ENCODE measurements at regions not wholly inside any gene's neighbourhood (a gene's known extent, or its start where the extent isn't known, plus 50 kb on each side); places are given as distances from the start of the nearest gene placed in this dataset.

DNA sequence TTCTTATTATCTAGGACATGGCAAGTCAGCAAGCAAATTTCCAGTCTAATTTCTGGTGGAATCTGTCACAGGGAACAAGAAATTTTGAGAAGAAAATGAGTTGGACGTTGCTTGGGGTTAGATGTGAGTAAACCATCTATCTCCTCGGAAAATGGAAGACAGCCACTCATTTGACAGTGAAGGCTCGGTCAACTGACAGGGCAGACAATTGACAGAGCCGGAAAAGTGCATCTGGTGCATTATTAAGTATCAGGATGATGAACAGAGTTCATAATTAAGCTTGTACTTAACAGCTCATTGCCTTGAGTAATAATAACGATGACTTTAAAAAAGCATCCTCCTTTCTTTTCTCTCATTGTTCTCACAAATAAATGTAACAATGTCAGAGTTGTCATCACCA is 168.4 kb downstream of the MAD2L1 start:
- H3K36me3 Mint-ChIP-seq (ENCODE audit: unreplicated experiment) = no peaks in the 10 kb centered on the region
- peaks cover 10% of the 10 kb centered on the region for H3K27me3 Mint-ChIP-seq (ENCODE audit: unreplicated experiment)
- H3K4me3 Mint-ChIP-seq (ENCODE audit: unreplicated experiment) = no peak overlapping the region
- H3K27ac Mint-ChIP-seq (ENCODE audit: unreplicated experiment) = no peak overlapping the region
- H3K9me3 Mint-ChIP-seq (ENCODE audit: unreplicated experiment) = no peaks in the 10 kb centered on the region
- peaks cover 5% of the 10 kb centered on the region for H3K4me1 Mint-ChIP-seq (ENCODE audit: unreplicated experiment)
- DNase-seq (ENCODE audit: extremely low spot score, unreplicated experiment) = no peak
- TF ChIP-seq, protein P1, sequence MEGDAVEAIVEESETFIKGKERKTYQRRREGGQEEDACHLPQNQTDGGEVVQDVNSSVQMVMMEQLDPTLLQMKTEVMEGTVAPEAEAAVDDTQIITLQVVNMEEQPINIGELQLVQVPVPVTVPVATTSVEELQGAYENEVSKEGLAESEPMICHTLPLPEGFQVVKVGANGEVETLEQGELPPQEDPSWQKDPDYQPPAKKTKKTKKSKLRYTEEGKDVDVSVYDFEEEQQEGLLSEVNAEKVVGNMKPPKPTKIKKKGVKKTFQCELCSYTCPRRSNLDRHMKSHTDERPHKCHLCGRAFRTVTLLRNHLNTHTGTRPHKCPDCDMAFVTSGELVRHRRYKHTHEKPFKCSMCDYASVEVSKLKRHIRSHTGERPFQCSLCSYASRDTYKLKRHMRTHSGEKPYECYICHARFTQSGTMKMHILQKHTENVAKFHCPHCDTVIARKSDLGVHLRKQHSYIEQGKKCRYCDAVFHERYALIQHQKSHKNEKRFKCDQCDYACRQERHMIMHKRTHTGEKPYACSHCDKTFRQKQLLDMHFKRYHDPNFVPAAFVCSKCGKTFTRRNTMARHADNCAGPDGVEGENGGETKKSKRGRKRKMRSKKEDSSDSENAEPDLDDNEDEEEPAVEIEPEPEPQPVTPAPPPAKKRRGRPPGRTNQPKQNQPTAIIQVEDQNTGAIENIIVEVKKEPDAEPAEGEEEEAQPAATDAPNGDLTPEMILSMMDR (IDR thresholded peaks at IDR 0.05) = no peak

DNA sequence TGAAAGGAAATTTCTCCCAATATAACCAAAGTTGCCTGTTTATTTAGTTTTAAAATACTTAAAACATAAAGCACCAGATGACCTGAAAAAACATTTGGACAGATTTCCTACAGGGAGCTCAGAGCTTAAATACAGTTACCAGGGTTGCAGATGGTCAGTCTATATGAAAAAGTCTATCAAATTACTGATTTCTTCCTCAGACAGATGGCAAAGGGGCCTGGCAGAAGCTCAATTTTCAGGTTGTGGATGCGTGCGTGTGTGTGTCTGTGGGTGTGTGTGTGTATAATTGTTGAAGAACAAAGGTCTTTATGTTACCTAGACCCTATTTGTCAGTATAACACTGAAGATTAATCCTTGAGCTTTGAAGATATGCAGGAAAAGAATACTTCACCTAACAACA is 169.4 kb downstream of the MAD2L1 start:
- Mint-ChIP-seq H3K36me3 (ENCODE audit: unreplicated experiment) (no peaks in the 10 kb centered on the region), H3K27me3 (ENCODE audit: unreplicated experiment) (peaks cover 10% of the 10 kb centered on the region), H3K9me3 (ENCODE audit: unreplicated experiment) (no peaks in the 10 kb centered on the region), H3K4me3 (ENCODE audit: unreplicated experiment) (no peak overlapping the region), H3K27ac (ENCODE audit: unreplicated experiment) (no peak overlapping the region), H3K4me1 (ENCODE audit: unreplicated experiment) (peaks cover 5% of the 10 kb centered on the region)
- no peak for DNase-seq (ENCODE audit: extremely low spot score, unreplicated experiment)
- TF ChIP-seq, protein P1 (IDR thresholded peaks at IDR 0.05) = no peak

DNA sequence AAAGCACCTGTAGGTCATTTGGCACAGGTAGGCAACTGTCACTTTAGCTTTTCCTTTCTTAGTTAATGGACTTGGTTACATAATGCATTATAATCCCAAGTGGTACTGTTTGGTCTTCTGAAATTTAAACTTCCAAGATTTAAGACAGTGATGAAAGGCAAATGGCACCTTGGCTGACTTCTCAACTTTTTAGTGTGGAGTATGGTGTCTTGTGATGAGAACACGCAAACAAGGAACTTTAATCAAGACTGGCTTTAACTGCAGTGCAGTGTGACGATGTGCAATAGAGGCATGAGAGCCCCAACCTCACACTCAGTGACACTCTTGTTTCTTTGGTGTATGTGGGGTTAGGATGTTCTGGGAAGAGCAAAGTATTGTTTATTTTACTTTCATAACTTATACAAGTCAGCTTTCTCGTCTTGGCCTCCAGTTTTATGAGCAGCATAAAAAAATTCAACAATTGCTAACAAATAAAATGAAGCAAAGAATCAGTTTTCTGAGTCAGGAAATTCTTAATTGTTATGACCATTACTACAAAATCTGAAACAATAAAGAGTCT is 171.9 kb downstream of the MAD2L1 start:
- TF ChIP-seq, protein P1 (IDR thresholded peaks at IDR 0.05) = no peak
- DNase-seq (ENCODE audit: extremely low spot score, unreplicated experiment) = no peak

DNA sequence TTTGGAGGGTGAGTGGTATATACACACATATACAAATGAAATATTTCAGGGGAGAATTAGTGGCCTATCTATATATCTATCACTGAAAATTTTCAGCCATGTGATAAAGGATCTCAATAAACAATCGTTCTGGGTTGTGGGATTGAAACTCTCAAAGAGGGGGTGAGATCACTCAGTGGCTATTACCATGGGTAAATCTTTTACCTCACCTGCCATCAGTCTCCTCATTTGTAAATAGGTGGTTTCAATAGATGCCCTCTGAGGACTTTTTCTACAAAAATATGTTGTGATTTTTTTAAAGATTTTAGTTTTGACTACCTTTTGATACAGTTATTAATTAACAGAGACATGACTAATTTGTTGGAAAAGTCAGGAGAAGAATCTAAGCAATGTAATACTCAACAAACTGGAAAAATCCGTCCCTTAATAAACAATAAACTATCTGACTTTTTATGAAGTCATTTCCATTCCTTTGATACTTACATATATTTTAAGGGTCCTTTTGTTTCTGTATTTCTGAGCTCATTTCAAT is 192.8 kb downstream of the MAD2L1 start:
- no peaks in the 10 kb centered on the region for H3K36me3 Mint-ChIP-seq (ENCODE audit: unreplicated experiment)
- TF ChIP-seq, protein P1 (IDR thresholded peaks at IDR 0.05) = no peak
- H3K27ac Mint-ChIP-seq (ENCODE audit: unreplicated experiment) = no peak overlapping the region
- H3K4me3 Mint-ChIP-seq (ENCODE audit: unreplicated experiment) = no peak overlapping the region
- H3K9me3 Mint-ChIP-seq (ENCODE audit: unreplicated experiment) = peaks cover 3% of the 10 kb centered on the region
- DNase-seq (ENCODE audit: extremely low spot score, unreplicated experiment) = no peak
- no peaks in the 10 kb centered on the region for H3K4me1 Mint-ChIP-seq (ENCODE audit: unreplicated experiment)
- H3K27me3 Mint-ChIP-seq (ENCODE audit: unreplicated experiment) = peaks cover 2% of the 10 kb centered on the region

More for the DNA sequence above, 171.9 kb downstream of the MAD2L1 start:
- Mint-ChIP-seq H3K4me1 (ENCODE audit: unreplicated experiment) (peaks cover 5% of the 10 kb centered on the region), H3K9me3 (ENCODE audit: unreplicated experiment) (no peaks in the 10 kb centered on the region), H3K27me3 (ENCODE audit: unreplicated experiment) (no peaks in the 10 kb centered on the region), H3K27ac (ENCODE audit: unreplicated experiment) (no peak overlapping the region), H3K4me3 (ENCODE audit: unreplicated experiment) (no peak overlapping the region), H3K36me3 (ENCODE audit: unreplicated experiment) (no peaks in the 10 kb centered on the region)

DNA sequence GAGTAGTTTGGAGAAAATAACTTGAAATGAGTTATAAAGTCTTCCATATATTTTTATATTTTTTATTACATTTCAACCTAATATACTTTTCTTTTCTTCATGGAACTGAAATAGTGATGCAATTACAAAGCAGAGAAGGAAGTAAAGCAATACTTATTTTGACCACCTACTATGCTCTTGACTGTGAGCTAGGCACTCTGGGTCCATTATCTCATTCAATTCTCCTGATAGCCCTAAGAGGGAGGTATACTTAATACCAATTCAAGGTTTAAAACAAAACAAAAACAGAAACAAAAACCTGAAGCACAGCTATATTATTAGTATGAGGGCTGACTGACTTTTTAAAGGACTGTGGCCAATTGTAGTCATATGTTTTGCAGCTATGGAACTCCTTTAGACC is 193.5 kb downstream of the MAD2L1 start:
- TF ChIP-seq, protein P1 (IDR thresholded peaks at IDR 0.05) = no peak
- DNase-seq (ENCODE audit: extremely low spot score, unreplicated experiment) = no peak
- H3K9me3 Mint-ChIP-seq (ENCODE audit: unreplicated experiment) = no peaks in the 10 kb centered on the region
- H3K36me3 Mint-ChIP-seq (ENCODE audit: unreplicated experiment) = no peaks in the 10 kb centered on the region
- no peaks in the 10 kb centered on the region for H3K4me1 Mint-ChIP-seq (ENCODE audit: unreplicated experiment)
- H3K27me3 Mint-ChIP-seq (ENCODE audit: unreplicated experiment) = peaks cover 2% of the 10 kb centered on the region
- H3K27ac Mint-ChIP-seq (ENCODE audit: unreplicated experiment) = no peak overlapping the region
- H3K4me3 Mint-ChIP-seq (ENCODE audit: unreplicated experiment) = no peak overlapping the region
